Smooth muscle cell of the brain vasculature (primary cell): ENCODE measurements at regions not wholly inside any gene's neighbourhood (a gene's known extent, or its start where the extent isn't known, plus 50 kb on each side); places are given as distances from the start of the nearest gene placed in this dataset.

Experiments
- DNase-seq: peaks from one replicate; pipeline ENCODE4 v3.0.0-alpha.2; 2012; ENCODE audit warnings: low read depth, low spot score

- no peak for DNase-seq
Observed at GRCh38 chr13:22495819-22496218, 685.0 kb upstream of the SGCG start.

GRCh38 chr13:22496803-22497508 is 683.8 kb upstream of the SGCG start:
- no peak for DNase-seq

- DNase-seq, result no peak
Observed at GRCh38 chr13:22497991-22498780, 682.6 kb upstream of the SGCG start.

- DNase-seq, result no peak
Observed at GRCh38 chr13:22499919-22500318, 680.9 kb upstream of the SGCG start.

GRCh38 chr13:22505489-22505888 is 675.3 kb upstream of the SGCG start:
- DNase-seq, result no peak

GRCh38 chr13:22506096-22506691 is 674.6 kb upstream of the SGCG start:
- DNase-seq, result no peak

GRCh38 chr13:22517544-22517943 is 663.2 kb upstream of the SGCG start:
- DNase-seq, result no peak

- no peak for DNase-seq
Observed at GRCh38 chr13:22536851-22537250, 643.9 kb upstream of the SGCG start.

GRCh38 chr13:22538400-22538799 is 642.4 kb upstream of the SGCG start:
- DNase-seq, result no peak

GRCh38 chr13:22549126-22549525 is 631.7 kb upstream of the SGCG start:
- DNase-seq, result no peak

GRCh38 chr13:22561581-22561980 is 619.2 kb upstream of the SGCG start:
- DNase-seq, result no peak

- DNase-seq, result no peak
Observed at GRCh38 chr13:22562116-22562515, 618.7 kb upstream of the SGCG start.

- no peak for DNase-seq
Observed at GRCh38 chr13:22563272-22563671, 617.5 kb upstream of the SGCG start.

GRCh38 chr13:22569811-22570210 is 611.0 kb upstream of the SGCG start:
- no peak for DNase-seq

- no peak for DNase-seq
Observed at GRCh38 chr13:22589880-22590279, 590.9 kb upstream of the SGCG start.

GRCh38 chr13:22592515-22592914 is 588.3 kb upstream of the SGCG start:
- no peak for DNase-seq

GRCh38 chr13:22594041-22594440 is 586.7 kb upstream of the SGCG start:
- no peak for DNase-seq

- no peak for DNase-seq
Observed at GRCh38 chr13:22596171-22596863, 584.5 kb upstream of the SGCG start.

- DNase-seq, result no peak
Observed at GRCh38 chr13:22599156-22599555, 581.6 kb upstream of the SGCG start.

- DNase-seq, result no peak
Observed at GRCh38 chr13:22618002-22618401, 562.8 kb upstream of the SGCG start.

GRCh38 chr13:22625691-22626090 is 555.1 kb upstream of the SGCG start:
- no peak for DNase-seq

GRCh38 chr13:22629374-22629773 is 551.4 kb upstream of the SGCG start:
- DNase-seq, result no peak
